ENCODE measurements at regions not wholly inside any gene's neighbourhood (a gene's known extent, or its start where the extent isn't known, plus 50 kb on each side); places are given as distances from the start of the nearest gene placed in this dataset.

- no peak for DNase-seq
Observed at GRCh38 chr15:96218623-96219455, 111.7 kb upstream of the NR2F2 start.

- DNase-seq, result no peak
Observed at GRCh38 chr15:96219681-96220080, 110.8 kb upstream of the NR2F2 start.

- DNase-seq, result no peak
Observed at GRCh38 chr15:96220657-96221056, 109.8 kb upstream of the NR2F2 start.

- no peak for DNase-seq
Observed at GRCh38 chr15:96222981-96223380, 107.5 kb upstream of the NR2F2 start.

- no peak for DNase-seq
Observed at GRCh38 chr15:96223939-96224338, 106.6 kb upstream of the NR2F2 start.

GRCh38 chr15:96225642-96226259, 104.7 kb upstream of the NR2F2 start:
- DNase-seq, result no peak

GRCh38 chr15:96230526-96231181, 99.8 kb upstream of the NR2F2 start:
- no peak for DNase-seq

- DNase-seq, result no peak
Observed at GRCh38 chr15:96232335-96232734, 98.2 kb upstream of the NR2F2 start.

- DNase-seq, result no peak
Observed at GRCh38 chr15:96234109-96234892, 96.2 kb upstream of the NR2F2 start.

- no peak for DNase-seq
Observed at GRCh38 chr15:96237002-96237401, 93.5 kb upstream of the NR2F2 start.

GRCh38 chr15:96242761-96243160, 87.7 kb upstream of the NR2F2 start:
- no peak for DNase-seq

GRCh38 chr15:96243701-96244100, 86.8 kb upstream of the NR2F2 start:
- no peak for DNase-seq

GRCh38 chr15:96245252-96245651, 85.2 kb upstream of the NR2F2 start:
- DNase-seq, result no peak

- DNase-seq, result no peak
Observed at GRCh38 chr15:96246057-96246456, 84.4 kb upstream of the NR2F2 start.

- DNase-seq, result no peak
Observed at GRCh38 chr15:96247621-96248305, 82.7 kb upstream of the NR2F2 start.

GRCh38 chr15:96252148-96252547, 78.4 kb upstream of the NR2F2 start:
- DNase-seq, result no peak

GRCh38 chr15:96253006-96253747, 77.3 kb upstream of the NR2F2 start:
- no peak for DNase-seq

GRCh38 chr15:96254173-96254572, 76.3 kb upstream of the NR2F2 start:
- no peak for DNase-seq

- DNase-seq, result no peak
Observed at GRCh38 chr15:96255599-96255998, 74.9 kb upstream of the NR2F2 start.

- DNase-seq, result no peak
Observed at GRCh38 chr15:96261575-96262034, 68.9 kb upstream of the NR2F2 start.

- DNase-seq, result no peak
Observed at GRCh38 chr15:96262097-96262496, 68.4 kb upstream of the NR2F2 start.
